K562 (cell line): ENCODE measurements at regions not wholly inside any gene's neighbourhood (a gene's known extent, or its start where the extent isn't known, plus 50 kb on each side); places are given as distances from the start of the nearest gene placed in this dataset.

Experiments used
- ATAC-seq: fragments of 200-7000 bp; cut with Tn5 transposase; 3 replicates; pipeline ENCODE4 v1.9.1; 2020; ENCODE audit warnings: moderate library complexity
- BruUV-seq: library from RNA; stranded (reverse); fragments of 400-500 nt; replicated peaks from 2 replicates; lab custom pipeline; 2021; lab: Mats Ljungman, UMichigan
- CTCF ChIA-PET: fragments of 300-600 bp; formaldehyde crosslinking; extraction: SDS; loops from one replicate; lab custom pipeline; 2021; ENCODE audit warnings: low intra/inter-chr PET ratio; lab: Yijun Ruan, JAX
- POLR2A ChIA-PET: fragments of 300-600, 350-650 bp; sonication (Branson Sonifier 250); formaldehyde crosslinking; extraction: SDS; loops from one replicate; lab custom pipeline; 2021; ENCODE audit warnings: antibody characterized with exemption, inconsistent platforms; lab: Yijun Ruan, JAX
- DNase-seq, 4 experiments: peaks; one replicate each; pipeline versions ENCODE4 v3.0.0 to v3.0.0-alpha.2; 2011 to 2018; ENCODE audit warnings: low spot score in 3 of 4, mixed read lengths in 3 of 4; ENCODE audit errors: extremely low read depth in 1 of 4
- FAIRE-seq: peaks from 2 replicates; lab custom pipeline; 2011; peaks lifted over from hg19 to GRCh38; lab: Jason Lieb, UNC
- H2AFZ ChIP-seq: 2 replicates; pipeline ENCODE4 v1.6.0; 2011; ENCODE audit warnings: low read depth, low read length, control low read depth, inconsistent platforms
- H3K27ac ChIP-seq: fragments of 200-600 bp; 3 replicates; pipeline ENCODE4 v1.8.0; 2011; ENCODE audit warnings: low read depth, mild to moderate bottlenecking, control low read depth, inconsistent platforms, low read length, moderate library complexity, mixed read lengths; ENCODE audit errors: extremely low read depth
- H3K27me3 ChIP-seq, 2 experiments: fragments of 300-600 bp in 1 of 2; 2 replicates in 1 of 2; 3 replicates in 1 of 2; pipeline versions ENCODE4 v1.6.0 to v1.8.0; 2011; ENCODE audit warnings: inconsistent platforms in 2 of 2, low read length in 2 of 2, mild to moderate bottlenecking in 1 of 2, mixed read lengths in 1 of 2, moderate library complexity in 1 of 2; ENCODE audit not compliant: control insufficient read depth in 2 of 2, insufficient read depth in 2 of 2
- H3K36me3 ChIP-seq: fragments of 300-600 bp; 3 replicates; pipeline ENCODE4 v1.8.0; 2011; ENCODE audit warnings: mild to moderate bottlenecking, low read length, inconsistent platforms; ENCODE audit not compliant: control insufficient read depth, insufficient read depth
- H3K4me1 ChIP-seq, 2 experiments: fragments of 200-600 bp in 1 of 2; replicated peaks in 1 of 2; 2 replicates in 1 of 2; 3 replicates in 1 of 2; pipeline versions ENCODE4 v1.5.1 to v1.8.0; 2011; ENCODE audit warnings: inconsistent platforms in 2 of 2, low read length in 2 of 2, mild to moderate bottlenecking in 1 of 2, mixed read lengths in 1 of 2, moderate library complexity in 1 of 2; ENCODE audit not compliant: control insufficient read depth in 2 of 2, insufficient read depth in 2 of 2
- H3K4me2 ChIP-seq: 2 replicates; pipeline ENCODE4 v1.6.1; 2011; ENCODE audit warnings: low read length, control low read depth, inconsistent platforms, mixed read lengths; ENCODE audit not compliant: insufficient read depth
- H3K4me3 ChIP-seq: fragments of 200-600 bp; sonication (generic), shearing (Covaris generic); 2 replicates; pipeline ENCODE4 v1.5.1; 2016; ENCODE audit warnings: control low read depth, inconsistent platforms
- H3K79me2 ChIP-seq: fragments of 200-600 bp; 3 replicates; pipeline ENCODE4 v1.8.0; 2011; ENCODE audit warnings: low read length, inconsistent platforms; ENCODE audit not compliant: control insufficient read depth, insufficient read depth
- H3K9ac ChIP-seq, 2 experiments: 2 replicates each; pipeline versions ENCODE4 v1.6.0 to v1.6.1; 2011; ENCODE audit warnings: low read depth in 2 of 2, low read length in 2 of 2, control low read depth in 1 of 2, inconsistent platforms in 1 of 2, mild to moderate bottlenecking in 1 of 2, mixed read lengths in 1 of 2; ENCODE audit not compliant: insufficient read depth in 1 of 2
- H3K9me1 ChIP-seq: one replicate; pipeline ENCODE4 v1.6.0; 2011; ENCODE audit warnings: inconsistent platforms, mild to moderate bottlenecking, low read length, moderate library complexity; ENCODE audit not compliant: control insufficient read depth, insufficient read depth
- H3K9me3 ChIP-seq: replicated peaks from 2 replicates; pipeline ENCODE4 v1.5.1; 2011; ENCODE audit warnings: low read depth, low read length, inconsistent platforms; ENCODE audit not compliant: control insufficient read depth, insufficient read depth
- H4K20me1 ChIP-seq: replicated peaks from 2 replicates; pipeline ENCODE4 v1.6.1; 2011; ENCODE audit warnings: low read length, inconsistent platforms, mixed read lengths; ENCODE audit not compliant: control insufficient read depth, insufficient read depth
- ADNP ChIP-seq: fragments of 200-800 bp; sonication (Bioruptor generic); IDR thresholded peaks from 2 replicates; pipeline ENCODE4 v1.6.1; 2016; ENCODE audit warnings: missing genetic modification characterization, missing compliant biosample characterization
- CREM ChIP-seq: IDR thresholded peaks from 2 replicates; pipeline ENCODE4 v1.6.1; 2014; ENCODE audit warnings: antibody characterized with exemption, low read depth
- KAT8 ChIP-seq: fragments of 450-650 bp; IDR thresholded peaks from 2 replicates; pipeline ENCODE4 v1.6.1; 2016; ENCODE audit warnings: low read depth, mild to moderate bottlenecking
- MTA2 ChIP-seq: fragments of 450-650 bp; IDR thresholded peaks from 2 replicates; pipeline ENCODE4 v1.6.1; 2016; ENCODE audit warnings: low read depth
- NCOA2 ChIP-seq, 2 experiments: fragments of 450-650 bp; IDR thresholded peaks; 2 replicates each; pipeline ENCODE4 v1.6.1; 2018; ENCODE audit warnings: mild to moderate bottlenecking in 2 of 2, moderate library complexity in 1 of 2; ENCODE audit not compliant: partially characterized antibody in 2 of 2
- NFE2 ChIP-seq: IDR thresholded peaks from 2 replicates; pipeline ENCODE4 v1.6.1; 2014; ENCODE audit warnings: antibody characterized with exemption, low read depth
- POLR2A ChIP-seq: fragments of 450-650 bp; conservative IDR thresholded peaks from 2 replicates; pipeline ENCODE4 v1.6.1; 2016
- TAF1 ChIP-seq: IDR thresholded peaks from 2 replicates; pipeline ENCODE4 v1.6.1; 2011; ENCODE audit warnings: mild to moderate bottlenecking, low read length, moderate library complexity; ENCODE audit not compliant: insufficient read depth, control insufficient read depth, severe bottlenecking; ENCODE audit errors: extremely low read depth
- TAF15 ChIP-seq: fragments of 200-400 bp; formaldehyde crosslinking; IDR thresholded peaks from 2 replicates; pipeline ENCODE4 v1.6.1; 2017; ENCODE audit warnings: mild to moderate bottlenecking, low read depth, low read length, moderate library complexity
- XRCC3 ChIP-seq: fragments of 450-650 bp; IDR thresholded peaks from 2 replicates; pipeline ENCODE4 v1.6.1; 2017; ENCODE audit warnings: mild to moderate bottlenecking, moderate library complexity
- ZNF274 ChIP-seq: IDR thresholded peaks from 2 replicates; pipeline ENCODE4 v1.6.1; 2011; ENCODE audit warnings: low read depth, mild to moderate bottlenecking, low read length, moderate library complexity, borderline replicate concordance
- ZNF354B ChIP-seq: fragments of 250-450 bp; sonication (Bioruptor Pico); IDR thresholded peaks from 2 replicates; pipeline ENCODE4 v1.4.0; 2020
- ZNF507 ChIP-seq: conservative IDR thresholded peaks from 2 replicates; pipeline ENCODE4 v1.6.1; 2017; ENCODE audit warnings: missing genetic modification characterization, missing compliant biosample characterization
- ZNF717 ChIP-seq: fragments of 250-450 bp; sonication (Bioruptor Pico); IDR thresholded peaks from 2 replicates; pipeline ENCODE4 v1.5.0; 2021
- WGBS: fragments of 100-300 bp; shearing (Covaris generic); methylation state at CpG from one replicate; pipeline ENCODE4 v1.1.6; 2016; ENCODE audit warnings: low coverage, mixed read lengths; ENCODE audit not compliant: insufficient coverage; ENCODE audit errors: missing lambda C conversion rate; 5-methylcytosine and 5-hydroxymethylcytosine counted together
- in situ Hi-C: fragments of 300-500 bp; cut with MboI; formaldehyde crosslinking; loops from 4 replicates; pipeline ENCODE4 v1.15.0; 2018; ENCODE audit warnings: inconsistent platforms, mixed read lengths
- intact Hi-C: fragments of 100-400 bp; cut with micrococcal nuclease; formaldehyde crosslinking; loops from 2 replicates; pipeline ENCODE4 v1.14.2; 2022

DNA sequence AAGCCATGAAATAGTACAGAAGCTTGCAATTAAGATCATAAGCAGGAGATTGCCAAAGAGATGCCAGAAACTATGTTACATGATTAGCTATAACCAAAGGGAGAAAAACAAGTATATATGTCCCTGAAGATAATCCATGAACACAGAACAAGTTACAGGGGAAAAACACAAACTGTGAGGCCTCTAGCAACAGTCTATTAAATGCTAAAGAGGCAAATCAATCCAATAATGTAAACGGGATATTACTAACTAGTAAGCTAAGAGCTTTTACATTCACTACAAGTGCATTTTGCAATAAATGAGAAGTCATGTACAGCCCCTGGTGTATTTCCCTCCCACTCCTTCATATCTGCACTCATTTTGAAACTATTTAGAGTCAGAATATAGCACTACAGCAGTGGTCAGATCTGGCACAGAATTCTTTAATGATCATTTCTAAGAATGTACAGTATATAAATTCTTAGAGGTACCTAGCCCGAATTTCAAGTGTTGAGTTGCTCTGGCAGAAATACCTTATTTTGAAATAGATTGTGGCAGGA is 449.8 kb upstream of the SMIM31 start:
- Histone ChIP-seq H3K79me2 (no peaks in the 10 kb centered on the region), H3K36me3 (no peaks in the 10 kb centered on the region), H3K9ac (no peak overlapping the region), H3K9me1 (no peaks in the 10 kb centered on the region)
- no peak for FAIRE-seq
- TF ChIP-seq ZNF507 = no peak
- TF ChIP-seq ZNF274 = no peak
- TF ChIP-seq ZNF717 (CRISPR knock-in tag) = no peak
- no peak for TF ChIP-seq NCOA2 (IDR thresholded peaks at IDR 0.05; ENCODE audit: partially characterized antibody in 2 of 2)
- no peak for TF ChIP-seq ADNP (tag)
- TF ChIP-seq POLR2A = no peak
- TF ChIP-seq NFE2 = no peak
- no peak for TF ChIP-seq MTA2
- no peak for TF ChIP-seq TAF15
- no peak for TF ChIP-seq KAT8
- TF ChIP-seq TAF1 = no peak
- no peak for TF ChIP-seq XRCC3
- TF ChIP-seq ZNF354B = no peak
- no peak for TF ChIP-seq CREM
- TF ChIP-seq, all 486 proteins: peak for 0
- Histone ChIP-seq H3K27ac (no peak overlapping the region), H3K4me1 (no peaks in the 10 kb centered on the region), H3K4me3 (no peak overlapping the region), H2AFZ (no peak overlapping the region), H3K27me3 (no peaks in the 10 kb centered on the region), H3K9me3 (0 out of 2 replicates have a peak, but pooled peaks cover 1% of the 10 kb centered on the region), H4K20me1 (no peaks in the 10 kb centered on the region), H3K4me2 (no peak overlapping the region)
- intact Hi-C loops (no loop called here), in situ Hi-C loops (no loop called here)
- ATAC-seq = no peak
- WGBS = 0% methylated on average over 2 of the region's 2 CpGs
- no peak for DNase-seq
- POLR2A ChIA-PET = no interaction called here
- CTCF ChIA-PET = no interaction called here
- no TSS peak for BruUV-seq
